Endodermal cell (in vitro differentiated cells): ENCODE measurements at regions not wholly inside any gene's neighbourhood (a gene's known extent, or its start where the extent isn't known, plus 50 kb on each side); places are given as distances from the start of the nearest gene placed in this dataset.
"Not testable (repeated sequence)": the region's sequence is repeated elsewhere in the genome, so short reads cannot be mapped to it uniquely, and the experiment has no call there.

Source experiments
- DNase-seq: peaks from one replicate; pipeline ENCODE4 v3.0.0-alpha.2; 2017
- H3K27ac ChIP-seq: 2 replicates; pipeline ENCODE4 v1.5.1; 2013; ENCODE audit warnings: mild to moderate bottlenecking, low read depth, low read length, moderate library complexity
- H3K27me3 ChIP-seq: 2 replicates; pipeline ENCODE4 v1.6.1; 2013; ENCODE audit warnings: mild to moderate bottlenecking, low read length, moderate library complexity; ENCODE audit not compliant: insufficient read depth, control insufficient read depth, poor library complexity, severe bottlenecking
- H3K36me3 ChIP-seq: 2 replicates; pipeline ENCODE4 v1.7.0; 2013; ENCODE audit warnings: mild to moderate bottlenecking, low read length, moderate library complexity; ENCODE audit not compliant: control insufficient read depth, insufficient read depth
- H3K4me1 ChIP-seq: one replicate; pipeline ENCODE4 v1.7.0; 2013; ENCODE audit warnings: low read length; ENCODE audit not compliant: control insufficient read depth, insufficient read depth
- H3K4me3 ChIP-seq: 2 replicates; pipeline ENCODE4 v1.5.1; 2013; ENCODE audit warnings: mild to moderate bottlenecking, low read length, moderate library complexity
- H3K9ac ChIP-seq: 2 replicates; pipeline ENCODE4 v1.6.1; 2013; ENCODE audit warnings: mild to moderate bottlenecking, low read length, moderate library complexity; ENCODE audit not compliant: poor library complexity, severe bottlenecking; ENCODE audit errors: extremely low read depth
- H3K9me3 ChIP-seq: 2 replicates; pipeline ENCODE4 v1.6.1; 2013; ENCODE audit warnings: mild to moderate bottlenecking, low read length, moderate library complexity; ENCODE audit not compliant: control insufficient read depth
- H3K27ac Mint-ChIP-seq: 2 replicates; pipeline ENCODE4 v1.8.0; 2020; ENCODE audit warnings: mixed read lengths
- H3K27me3 Mint-ChIP-seq: 2 replicates; pipeline ENCODE4 v1.8.0; 2021; ENCODE audit warnings: mild to moderate bottlenecking, mixed read lengths; ENCODE audit not compliant: insufficient read depth
- H3K36me3 Mint-ChIP-seq: 2 replicates; pipeline ENCODE4 v1.8.0; 2020; ENCODE audit warnings: low read depth, mixed read lengths
- H3K4me1 Mint-ChIP-seq: 2 replicates; pipeline ENCODE4 v1.8.0; 2020; ENCODE audit warnings: mixed read lengths
- H3K4me3 Mint-ChIP-seq: 2 replicates; pipeline ENCODE4 v1.8.0; 2020; ENCODE audit warnings: mild to moderate bottlenecking, moderate library complexity, mixed read lengths
- H3K9me3 Mint-ChIP-seq: 2 replicates; pipeline ENCODE4 v1.8.0; 2020; ENCODE audit warnings: mild to moderate bottlenecking, mixed read lengths
- CTCF ChIP-seq: fragments of 200-600 bp; sonication (generic); conservative IDR thresholded peaks from 2 replicates; pipeline ENCODE4 v1.5.0; 2021; ENCODE audit warnings: antibody characterized with exemption, mild to moderate bottlenecking
- whole genome bisulfite sequencing, 2 experiments: methylation state at CpG; one replicate each; pipeline versions ENCODE4 v1.1.5 to v1.1.7; 2013; ENCODE audit warnings: missing lambda C conversion rate in 2 of 2, mixed read lengths in 1 of 2; ENCODE audit not compliant: insufficient coverage in 1 of 2, insufficient read length in 1 of 2; 5-methylcytosine and 5-hydroxymethylcytosine counted together

- not testable (repeated sequence) for H3K36me3 Mint-ChIP-seq, H3K9me3 ChIP-seq, H3K9me3 Mint-ChIP-seq, H3K36me3 ChIP-seq, H3K4me3 ChIP-seq, H3K27ac ChIP-seq, H3K4me1 ChIP-seq, H3K9ac ChIP-seq, H3K27ac Mint-ChIP-seq
- TF ChIP-seq CTCF: peak; percentile 93
- H3K4me3 Mint-ChIP-seq: peak overlapping the region; percentile 58
- H3K27me3 Mint-ChIP-seq: peaks cover 69% of the 10 kb centered on the region
- peak; percentile 85 for DNase-seq
- H3K4me1 Mint-ChIP-seq: peaks cover 12% of the 10 kb centered on the region
- WGBS, 2 experiments: 0 to 7% methylated on average over 3 to 66 of the region's 67 CpGs
- H3K27me3 ChIP-seq: peaks cover 23% of the 10 kb centered on the region
Observed at GRCh38 chr3:75579981-75580782, 83.9 kb upstream of the FRG2C start.

- 0 to 18% methylated on average over 1 to 3 of the region's 3 CpGs for WGBS, 2 experiments
- H3K4me1 ChIP-seq, H3K9me3 Mint-ChIP-seq, H3K4me3 Mint-ChIP-seq, H3K4me3 ChIP-seq, H3K9me3 ChIP-seq, H3K9ac ChIP-seq, H3K36me3 Mint-ChIP-seq, H3K36me3 ChIP-seq, H3K27ac Mint-ChIP-seq, H3K27ac ChIP-seq: not testable (repeated sequence)
- peaks cover 60% of the 10 kb centered on the region for H3K27me3 Mint-ChIP-seq
- peaks cover 12% of the 10 kb centered on the region for H3K4me1 Mint-ChIP-seq
- peaks cover 23% of the 10 kb centered on the region for H3K27me3 ChIP-seq
- peak; percentile 53 for DNase-seq
Observed at GRCh38 chr3:75582536-75582935, 81.6 kb upstream of the FRG2C start.

GRCh38 chr3:75583116-75583515 is 81.0 kb upstream of the FRG2C start:
- not testable (repeated sequence) for H3K27ac ChIP-seq, H3K9me3 ChIP-seq, H3K9ac ChIP-seq, H3K4me3 Mint-ChIP-seq, H3K27ac Mint-ChIP-seq, H3K36me3 Mint-ChIP-seq, H3K4me1 ChIP-seq, H3K36me3 ChIP-seq, H3K4me3 ChIP-seq, H3K9me3 Mint-ChIP-seq, DNase-seq
- peaks cover 54% of the 10 kb centered on the region for H3K27me3 Mint-ChIP-seq
- 92 to 93% methylated on average over 5 to 9 of the region's 10 CpGs for WGBS, 2 experiments
- H3K4me1 Mint-ChIP-seq: peaks cover 12% of the 10 kb centered on the region
- H3K27me3 ChIP-seq: peaks cover 19% of the 10 kb centered on the region

- not testable (repeated sequence) for H3K36me3 Mint-ChIP-seq, H3K27ac Mint-ChIP-seq, H3K4me3 Mint-ChIP-seq, H3K27ac ChIP-seq, DNase-seq, H3K4me1 ChIP-seq, H3K27me3 ChIP-seq, H3K9me3 ChIP-seq, H3K36me3 ChIP-seq, H3K9ac ChIP-seq, H3K4me3 ChIP-seq, H3K4me1 Mint-ChIP-seq
- Mint-ChIP-seq H3K27me3 (peaks cover 18% of the 10 kb centered on the region), H3K9me3 (peaks cover 11% of the 10 kb centered on the region)
- 40 to 93% methylated on average over 1 to 15 of the region's 15 CpGs for WGBS, 2 experiments
Observed at GRCh38 chr3:75587695-75588094, 76.4 kb upstream of the FRG2C start.

GRCh38 chr3:75590382-75590781 is 73.7 kb upstream of the FRG2C start:
- not testable (repeated sequence) for H3K27me3 ChIP-seq, DNase-seq, H3K9me3 ChIP-seq, H3K9ac ChIP-seq, H3K4me3 ChIP-seq, H3K27ac ChIP-seq, H3K36me3 Mint-ChIP-seq, H3K4me3 Mint-ChIP-seq, H3K27ac Mint-ChIP-seq, H3K4me1 ChIP-seq, H3K4me1 Mint-ChIP-seq, H3K36me3 ChIP-seq
- H3K27me3 Mint-ChIP-seq: peaks cover 21% of the 10 kb centered on the region
- WGBS, 2 experiments: 86 to 90% methylated on average over 11 to 16 of the region's 16 CpGs
- peaks cover 11% of the 10 kb centered on the region for H3K9me3 Mint-ChIP-seq
